CD14-positive monocyte (primary cell): ENCODE measurements at regions not wholly inside any gene's neighbourhood (a gene's known extent, or its start where the extent isn't known, plus 50 kb on each side); places are given as distances from the start of the nearest gene placed in this dataset.

Experiments used
- DNase-seq, 3 donors: peaks; one replicate each; pipeline ENCODE4 v3.0.0-alpha.2; 2011 to 2022
- H2AFZ ChIP-seq: 2 replicates; pipeline ENCODE4 v1.6.0; 2012; ENCODE audit warnings: mild to moderate bottlenecking, low read depth, low read length, inconsistent platforms; ENCODE audit not compliant: insufficient read depth, poor library complexity, severe bottlenecking
- H3K27ac ChIP-seq, 2 donors: 1 replicate in 1 of 2; 2 replicates in 1 of 2; pipeline ENCODE4 v1.5.1; 2012 to 2013; ENCODE audit warnings: low read length in 2 of 2, control low read depth in 1 of 2, inconsistent platforms in 1 of 2, low read depth in 1 of 2, mild to moderate bottlenecking in 1 of 2
- H3K27me3 ChIP-seq, 2 donors: one replicate each; pipeline versions ENCODE4 v1.6.0 to v1.6.1; 2011 to 2013; ENCODE audit warnings: low read length in 2 of 2; ENCODE audit not compliant: control insufficient read depth in 2 of 2, insufficient read depth in 2 of 2
- H3K36me3 ChIP-seq, 2 donors: replicated peaks in 1 of 2; 1 replicate in 1 of 2; 2 replicates in 1 of 2; pipeline versions ENCODE4 v1.5.1 to v1.6.1; 2012 to 2013; ENCODE audit warnings: low read length in 2 of 2, control low read depth in 1 of 2, inconsistent platforms in 1 of 2, mild to moderate bottlenecking in 1 of 2; ENCODE audit not compliant: insufficient read depth in 2 of 2, control insufficient read depth in 1 of 2
- H3K4me1 ChIP-seq, 2 donors: 1 replicate in 1 of 2; 2 replicates in 1 of 2; pipeline versions ENCODE4 v1.5.1 to v1.6.1; 2012 to 2013; ENCODE audit warnings: low read length in 2 of 2, control low read depth in 1 of 2, inconsistent platforms in 1 of 2, mild to moderate bottlenecking in 1 of 2, moderate library complexity in 1 of 2; ENCODE audit not compliant: insufficient read depth in 2 of 2, control insufficient read depth in 1 of 2
- H3K4me2 ChIP-seq: replicated peaks from 2 replicates; pipeline ENCODE3; 2012; ENCODE audit warnings: low read length, moderate library complexity, mild to moderate bottlenecking; ENCODE audit not compliant: poor library complexity, severe bottlenecking; ENCODE audit errors: extremely low read depth
- H3K4me3 ChIP-seq, 3 experiments: fragments of 200-600 bp in 1 of 3; sonication (generic) in 1 of 3; replicated peaks in 1 of 3; 1 replicate in 2 of 3; 2 replicates in 1 of 3; pipeline ENCODE4 v1.5.1; 2011 to 2013; ENCODE audit warnings: low read length in 3 of 3, mild to moderate bottlenecking in 3 of 3, control low read depth in 2 of 3, low read depth in 2 of 3, inconsistent platforms in 1 of 3, moderate library complexity in 1 of 3
- H3K79me2 ChIP-seq: 2 replicates; pipeline ENCODE4 v1.6.0; 2012; ENCODE audit warnings: mild to moderate bottlenecking, control low read depth, inconsistent platforms, low read length, moderate library complexity; ENCODE audit not compliant: insufficient read depth
- H3K9ac ChIP-seq: 2 replicates; pipeline ENCODE4 v1.6.0; 2017; ENCODE audit warnings: low read length, mild to moderate bottlenecking; ENCODE audit not compliant: insufficient read depth, poor library complexity, severe bottlenecking
- H3K9me3 ChIP-seq, 2 donors: replicated peaks in 1 of 2; 1 replicate in 1 of 2; 2 replicates in 1 of 2; pipeline versions ENCODE4 v1.5.1 to v1.6.1; 2012 to 2013; ENCODE audit warnings: low read length in 2 of 2, control low read depth in 1 of 2; ENCODE audit not compliant: control insufficient read depth in 1 of 2, insufficient read depth in 1 of 2
- H4K20me1 ChIP-seq: 2 replicates; pipeline ENCODE4 v1.6.0; 2012; ENCODE audit warnings: mild to moderate bottlenecking, low read length, control low read depth, moderate library complexity; ENCODE audit not compliant: insufficient read depth
- H3K27ac Mint-ChIP-seq, 7 donors: one replicate each; pipeline ENCODE4 v1.8.0; 2020; ENCODE audit warnings: mild to moderate bottlenecking in 7 of 7, mixed read lengths in 7 of 7, moderate library complexity in 6 of 7, inconsistent platforms in 2 of 7
- H3K27me3 Mint-ChIP-seq, 3 donors: one replicate each; pipeline ENCODE4 v1.8.0; 2021 to 2022; ENCODE audit warnings: low read depth in 3 of 3, mild to moderate bottlenecking in 3 of 3, mixed read lengths in 3 of 3, moderate library complexity in 3 of 3, inconsistent platforms in 1 of 3
- H3K36me3 Mint-ChIP-seq, 2 donors: one replicate each; pipeline ENCODE4 v1.8.0; 2020; ENCODE audit warnings: mixed read lengths in 2 of 2, inconsistent platforms in 1 of 2, mild to moderate bottlenecking in 1 of 2
- H3K4me1 Mint-ChIP-seq: one replicate; pipeline ENCODE4 v1.8.0; 2020; ENCODE audit warnings: mild to moderate bottlenecking, mixed read lengths
- H3K4me3 Mint-ChIP-seq, 2 donors: one replicate each; pipeline ENCODE4 v1.8.0; 2020; ENCODE audit warnings: mild to moderate bottlenecking in 2 of 2, mixed read lengths in 2 of 2, moderate library complexity in 1 of 2
- H3K9me3 Mint-ChIP-seq, 7 donors: one replicate each; pipeline ENCODE4 v1.8.0; 2020 to 2022; ENCODE audit warnings: mixed read lengths in 7 of 7, mild to moderate bottlenecking in 6 of 7, moderate library complexity in 6 of 7, inconsistent platforms in 2 of 7
- whole genome bisulfite sequencing: methylation state at CpG from one replicate; pipeline ENCODE4 v1.1.5; 2013; ENCODE audit warnings: missing lambda C conversion rate; ENCODE audit not compliant: insufficient coverage; 5-methylcytosine and 5-hydroxymethylcytosine counted together
- intact Hi-C, 2 donors: fragments of 100-400 bp; cut with micrococcal nuclease; formaldehyde crosslinking; loops; one replicate each; pipeline versions ENCODE4 v1.15.0 to v1.15.1; 2023
- TF ChIP-seq, protein P1 (sequence below): fragments of 200-600 bp; IDR thresholded peaks from one replicate; pipeline ENCODE4 v1.8.0; 2022; ENCODE audit warnings: antibody characterized with exemption, mild to moderate bottlenecking

- intact Hi-C loops: no loop called here
- Histone ChIP-seq H3K4me1 (no peaks in the 10 kb centered on the region), H3K36me3 (no peaks in the 10 kb centered on the region), H2AFZ (no peak overlapping the region), H3K4me3 (no peak overlapping the region), H3K9me3 (no peaks in the 10 kb centered on the region), H3K27ac (no peak overlapping the region), H3K27me3 (peaks cover 0 to 22% of the 10 kb centered on the region in 2 donors), H4K20me1 (no peaks in the 10 kb centered on the region), H3K9ac (no peak overlapping the region), H3K79me2 (no peaks in the 10 kb centered on the region), H3K4me2 (no peak overlapping the region)
- Mint-ChIP-seq H3K36me3 (no peaks in the 10 kb centered on the region), H3K27ac (no peak overlapping the region), H3K4me3 (no peak overlapping the region), H3K4me1 (peaks cover 4% of the 10 kb centered on the region), H3K27me3 (peaks cover 0 to 34% (median 1%) of the 10 kb centered on the region in 3 donors), H3K9me3 (peaks cover 0 to 3% (median 1%) of the 10 kb centered on the region in 7 donors)
- no CpG with 5 or more reads among the region's 4 CpGs for WGBS
- DNase-seq: no peak
- TF ChIP-seq, protein P1, sequence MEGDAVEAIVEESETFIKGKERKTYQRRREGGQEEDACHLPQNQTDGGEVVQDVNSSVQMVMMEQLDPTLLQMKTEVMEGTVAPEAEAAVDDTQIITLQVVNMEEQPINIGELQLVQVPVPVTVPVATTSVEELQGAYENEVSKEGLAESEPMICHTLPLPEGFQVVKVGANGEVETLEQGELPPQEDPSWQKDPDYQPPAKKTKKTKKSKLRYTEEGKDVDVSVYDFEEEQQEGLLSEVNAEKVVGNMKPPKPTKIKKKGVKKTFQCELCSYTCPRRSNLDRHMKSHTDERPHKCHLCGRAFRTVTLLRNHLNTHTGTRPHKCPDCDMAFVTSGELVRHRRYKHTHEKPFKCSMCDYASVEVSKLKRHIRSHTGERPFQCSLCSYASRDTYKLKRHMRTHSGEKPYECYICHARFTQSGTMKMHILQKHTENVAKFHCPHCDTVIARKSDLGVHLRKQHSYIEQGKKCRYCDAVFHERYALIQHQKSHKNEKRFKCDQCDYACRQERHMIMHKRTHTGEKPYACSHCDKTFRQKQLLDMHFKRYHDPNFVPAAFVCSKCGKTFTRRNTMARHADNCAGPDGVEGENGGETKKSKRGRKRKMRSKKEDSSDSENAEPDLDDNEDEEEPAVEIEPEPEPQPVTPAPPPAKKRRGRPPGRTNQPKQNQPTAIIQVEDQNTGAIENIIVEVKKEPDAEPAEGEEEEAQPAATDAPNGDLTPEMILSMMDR: no peak
Measured at GRCh38 chrX:13469963-13470684, 99.3 kb upstream of the EGFL6 start.

GRCh38 chrX:13468096-13468495, 101.3 kb upstream of the EGFL6 start:
- H3K27ac ChIP-seq: no peak overlapping the region
- H3K4me3 ChIP-seq: no peak overlapping the region
- no peak overlapping the region for H3K4me2 ChIP-seq
- H3K36me3 Mint-ChIP-seq: no peaks in the 10 kb centered on the region
- no peak overlapping the region for H3K4me3 Mint-ChIP-seq
- H3K4me1 ChIP-seq: no peaks in the 10 kb centered on the region
- H3K4me1 Mint-ChIP-seq: peaks cover 2% of the 10 kb centered on the region
- intact Hi-C loops: no loop called here
- peaks cover 0 to 4% (median 3%) of the 10 kb centered on the region in 7 donors for H3K9me3 Mint-ChIP-seq
- H3K9ac ChIP-seq: no peak overlapping the region
- H4K20me1 ChIP-seq: no peaks in the 10 kb centered on the region
- TF ChIP-seq, protein P1: no peak
- no peaks in the 10 kb centered on the region for H3K9me3 ChIP-seq
- peaks cover 0 to 28% (median 1%) of the 10 kb centered on the region in 3 donors for H3K27me3 Mint-ChIP-seq
- H3K36me3 ChIP-seq: no peaks in the 10 kb centered on the region
- H3K79me2 ChIP-seq: no peaks in the 10 kb centered on the region
- H2AFZ ChIP-seq: no peak overlapping the region
- DNase-seq: no peak
- no peak overlapping the region for H3K27ac Mint-ChIP-seq
- WGBS: no CpG with 5 or more reads among the region's 4 CpGs
- H3K27me3 ChIP-seq: peaks cover 0 to 15% of the 10 kb centered on the region in 2 donors
